Hepatocyte (in vitro differentiated cells): ENCODE measurements at regions not wholly inside any gene's neighbourhood (a gene's known extent, or its start where the extent isn't known, plus 50 kb on each side); places are given as distances from the start of the nearest gene placed in this dataset.

ENCODE experiments used
- EZH2 ChIP-seq: fragments of 200-600 bp; sonication (generic); IDR thresholded peaks from 2 replicates; pipeline ENCODE4 v1.6.1; 2016; ENCODE audit warnings: antibody characterized with exemption, mild to moderate bottlenecking, borderline replicate concordance
- TF ChIP-seq, protein P1 (sequence below): fragments of 200-600 bp; sonication (generic); IDR thresholded peaks from 2 replicates; pipeline ENCODE4 v1.5.1; 2016; ENCODE audit warnings: antibody characterized with exemption, mild to moderate bottlenecking; ENCODE audit not compliant: poor library complexity

DNA sequence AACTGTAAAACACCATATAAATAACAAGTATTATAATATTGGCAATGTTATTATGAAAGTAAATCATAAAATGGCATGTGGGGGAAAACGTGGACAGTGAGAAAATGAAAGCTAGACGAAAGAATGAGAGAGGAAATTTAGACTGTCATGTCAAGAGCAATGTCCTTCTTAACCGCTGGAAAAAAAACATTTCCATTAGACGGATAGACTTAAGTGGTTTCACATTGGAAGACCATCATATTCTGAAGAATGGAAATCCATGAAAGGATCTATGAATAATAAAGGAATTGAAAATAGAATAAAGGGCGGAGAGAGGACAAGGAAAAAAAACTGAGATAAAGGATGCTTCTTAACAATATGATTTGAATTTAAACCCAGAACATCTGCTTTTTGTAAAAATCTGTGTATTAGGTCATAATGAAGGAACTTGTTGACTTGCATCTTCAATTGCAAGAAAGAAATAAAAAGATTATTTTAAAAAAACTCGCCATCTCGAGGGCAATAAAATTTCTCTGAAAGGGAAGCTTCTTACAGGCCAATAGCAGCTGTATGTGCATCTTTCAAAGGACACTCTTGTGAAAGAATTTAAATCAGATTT is 90.6 kb downstream of the SPRY2 start:
- TF ChIP-seq, protein P1, sequence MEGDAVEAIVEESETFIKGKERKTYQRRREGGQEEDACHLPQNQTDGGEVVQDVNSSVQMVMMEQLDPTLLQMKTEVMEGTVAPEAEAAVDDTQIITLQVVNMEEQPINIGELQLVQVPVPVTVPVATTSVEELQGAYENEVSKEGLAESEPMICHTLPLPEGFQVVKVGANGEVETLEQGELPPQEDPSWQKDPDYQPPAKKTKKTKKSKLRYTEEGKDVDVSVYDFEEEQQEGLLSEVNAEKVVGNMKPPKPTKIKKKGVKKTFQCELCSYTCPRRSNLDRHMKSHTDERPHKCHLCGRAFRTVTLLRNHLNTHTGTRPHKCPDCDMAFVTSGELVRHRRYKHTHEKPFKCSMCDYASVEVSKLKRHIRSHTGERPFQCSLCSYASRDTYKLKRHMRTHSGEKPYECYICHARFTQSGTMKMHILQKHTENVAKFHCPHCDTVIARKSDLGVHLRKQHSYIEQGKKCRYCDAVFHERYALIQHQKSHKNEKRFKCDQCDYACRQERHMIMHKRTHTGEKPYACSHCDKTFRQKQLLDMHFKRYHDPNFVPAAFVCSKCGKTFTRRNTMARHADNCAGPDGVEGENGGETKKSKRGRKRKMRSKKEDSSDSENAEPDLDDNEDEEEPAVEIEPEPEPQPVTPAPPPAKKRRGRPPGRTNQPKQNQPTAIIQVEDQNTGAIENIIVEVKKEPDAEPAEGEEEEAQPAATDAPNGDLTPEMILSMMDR: no peak
- TF ChIP-seq EZH2: no peak
